Spleen (tissue), 7 donors: ENCODE measurements at regions not wholly inside any gene's neighbourhood (a gene's known extent, or its start where the extent isn't known, plus 50 kb on each side); places are given as distances from the start of the nearest gene placed in this dataset.
"Not testable (repeated sequence)": the region's sequence is repeated elsewhere in the genome, so short reads cannot be mapped to it uniquely, and the experiment has no call there.

Experiments used
- CTCF ChIP-seq, 11 experiments: fragments of 200-600 bp in 7 of 11; fragments of 450-650 bp in 4 of 11; sonication (generic) in 4 of 11; IDR thresholded peaks in 8 of 11; conservative IDR thresholded peaks in 3 of 11; 1 replicate in 7 of 11; 2 replicates in 4 of 11; pipeline versions ENCODE4 v1.4.0 to v1.8.0; 2016 to 2021; ENCODE audit warnings: antibody characterized with exemption in 11 of 11, inconsistent platforms in 4 of 11, mild to moderate bottlenecking in 1 of 11
- POLR2A ChIP-seq, 3 donors: fragments of 450-650 bp; IDR thresholded peaks; one replicate each; pipeline ENCODE4 v1.5.1; 2017; ENCODE audit warnings: antibody characterized with exemption in 3 of 3, mild to moderate bottlenecking in 1 of 3
- donor health status: DM: no; HTN: no; CAD: no; lungs with moderate emphysema.
- donor health status: DM: no; HTN: no; CAD: no.
- donor health status: DM: no; HTN: no; CAD: no.

DNA sequence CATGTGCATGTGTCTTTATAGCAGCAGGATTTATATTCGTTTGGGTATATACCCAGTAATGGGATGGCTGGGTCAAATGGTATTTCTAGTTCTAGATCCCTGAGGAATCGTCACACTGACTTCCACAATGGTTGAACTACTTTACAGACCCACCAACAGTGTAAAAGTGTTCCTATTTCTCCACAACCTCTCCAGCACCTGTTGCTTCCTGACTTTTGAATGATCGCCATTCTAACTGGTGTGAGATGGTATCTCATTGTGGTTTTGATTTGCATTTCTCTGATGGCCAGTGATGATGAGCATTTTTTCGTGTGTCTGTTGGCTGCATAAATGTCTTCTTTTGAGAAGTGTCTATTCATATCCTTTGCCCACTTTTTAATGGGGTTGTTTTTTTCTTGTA, 617.9 kb downstream of the KCTD12 start:
- not testable (repeated sequence) for TF ChIP-seq POLR2A (IDR thresholded peaks at IDR 0.05); CTCF (IDR thresholded peaks at IDR 0.05 in 8 of 11, conservative IDR thresholded peaks at IDR 0.05 in 3 of 11)
